Osteocyte (in vitro differentiated cells): ENCODE measurements at regions not wholly inside any gene's neighbourhood (a gene's known extent, or its start where the extent isn't known, plus 50 kb on each side); places are given as distances from the start of the nearest gene placed in this dataset.

ENCODE experiments used
- DNase-seq: peaks from one replicate; pipeline ENCODE4 v3.0.0; 2021; ENCODE audit warnings: mixed read lengths; ENCODE audit not compliant: unreplicated experiment; ENCODE audit errors: extremely low spot score
- H3K27ac Mint-ChIP-seq: one replicate; pipeline ENCODE4 v1.8.0; 2021; ENCODE audit warnings: mild to moderate bottlenecking, mixed read lengths; ENCODE audit not compliant: unreplicated experiment
- H3K27me3 Mint-ChIP-seq: one replicate; pipeline ENCODE4 v1.8.0; 2021; ENCODE audit warnings: mixed read lengths; ENCODE audit not compliant: unreplicated experiment
- H3K36me3 Mint-ChIP-seq: one replicate; pipeline ENCODE4 v1.8.0; 2021; ENCODE audit warnings: mixed read lengths; ENCODE audit not compliant: unreplicated experiment
- H3K4me1 Mint-ChIP-seq: one replicate; pipeline ENCODE4 v1.8.0; 2021; ENCODE audit warnings: mixed read lengths; ENCODE audit not compliant: unreplicated experiment
- H3K4me3 Mint-ChIP-seq: one replicate; pipeline ENCODE4 v1.8.0; 2021; ENCODE audit warnings: mild to moderate bottlenecking, moderate library complexity, mixed read lengths; ENCODE audit not compliant: unreplicated experiment
- H3K9me3 Mint-ChIP-seq: one replicate; pipeline ENCODE4 v1.8.0; 2021; ENCODE audit warnings: mixed read lengths; ENCODE audit not compliant: unreplicated experiment
- CTCF ChIP-seq: fragments of 200-600 bp; sonication (generic); IDR thresholded peaks from 2 replicates; pipeline ENCODE4 v1.5.0; 2021; ENCODE audit warnings: antibody characterized with exemption, mild to moderate bottlenecking, moderate library complexity

- no peak overlapping the region for H3K27ac Mint-ChIP-seq
- peaks cover 49% of the 10 kb centered on the region for H3K4me1 Mint-ChIP-seq
- H3K9me3 Mint-ChIP-seq = no peaks in the 10 kb centered on the region
- no peaks in the 10 kb centered on the region for H3K36me3 Mint-ChIP-seq
- TF ChIP-seq CTCF = no peak
- no peak for DNase-seq
- H3K4me3 Mint-ChIP-seq = no peak overlapping the region
- peaks cover 15% of the 10 kb centered on the region for H3K27me3 Mint-ChIP-seq
Observed at GRCh38 chr12:75747572-75748021, 236.2 kb upstream of the KRR1 start.

- Mint-ChIP-seq H3K4me3 (no peak overlapping the region), H3K9me3 (peaks cover 8% of the 10 kb centered on the region), H3K36me3 (peaks cover 6% of the 10 kb centered on the region), H3K27ac (no peak overlapping the region), H3K27me3 (peaks cover 15% of the 10 kb centered on the region), H3K4me1 (peaks cover 40% of the 10 kb centered on the region)
- DNase-seq = no peak
- no peak for TF ChIP-seq CTCF
Observed at GRCh38 chr12:75746621-75747020, 235.2 kb upstream of the KRR1 start.

GRCh38 chr12:75744607-75745256, 233.3 kb upstream of the KRR1 start:
- DNase-seq = no peak
- Mint-ChIP-seq H3K4me3 (no peak overlapping the region), H3K9me3 (peaks cover 9% of the 10 kb centered on the region), H3K36me3 (peaks cover 6% of the 10 kb centered on the region), H3K27ac (no peak overlapping the region), H3K27me3 (peaks cover 15% of the 10 kb centered on the region), H3K4me1 (peaks cover 22% of the 10 kb centered on the region)
- no peak for TF ChIP-seq CTCF

- Mint-ChIP-seq H3K9me3 (peaks cover 9% of the 10 kb centered on the region), H3K36me3 (peaks cover 6% of the 10 kb centered on the region), H3K4me3 (no peak overlapping the region), H3K27me3 (peaks cover 15% of the 10 kb centered on the region), H3K27ac (no peak overlapping the region), H3K4me1 (peaks cover 18% of the 10 kb centered on the region)
- no peak for DNase-seq
- TF ChIP-seq CTCF = no peak
Observed at GRCh38 chr12:75742961-75743360, 231.6 kb upstream of the KRR1 start.

- H3K27me3 Mint-ChIP-seq = peaks cover 17% of the 10 kb centered on the region
Observed at GRCh38 chr12:75742048-75742447, 230.6 kb upstream of the KRR1 start.

More at GRCh38 chr12:75742048-75742447, 230.6 kb upstream of the KRR1 start:
- H3K27ac Mint-ChIP-seq = no peak overlapping the region
- DNase-seq = no peak
- peaks cover 6% of the 10 kb centered on the region for H3K36me3 Mint-ChIP-seq
- H3K4me1 Mint-ChIP-seq = peaks cover 13% of the 10 kb centered on the region
- no peak overlapping the region for H3K4me3 Mint-ChIP-seq
- no peak for TF ChIP-seq CTCF
- H3K9me3 Mint-ChIP-seq = peaks cover 9% of the 10 kb centered on the region
